ENCODE measurements at regions not wholly inside any gene's neighbourhood (a gene's known extent, or its start where the extent isn't known, plus 50 kb on each side); places are given as distances from the start of the nearest gene placed in this dataset.
"Not testable (repeated sequence)": the region's sequence is repeated elsewhere in the genome, so short reads cannot be mapped to it uniquely, and the experiment has no call there.

- Histone ChIP-seq H3K4me1 (no peaks in the 10 kb centered on the region), H3K27me3 (no peaks in the 10 kb centered on the region), H3K36me3 (no peaks in the 10 kb centered on the region), H3K9me3 (peaks cover 3% of the 10 kb centered on the region), H3K4me3 (no peak overlapping the region), H3K27ac (no peak overlapping the region)
- no peak for DNase-seq (ENCODE audit: extremely low spot score in 2 of 2)
- no peak for TF ChIP-seq POLR2A (IDR thresholded peaks at IDR 0.05)
- TF ChIP-seq CTCF (IDR thresholded peaks at IDR 0.05), result no peak
- TF ChIP-seq POLR2AphosphoS5 (IDR thresholded peaks at IDR 0.05; ENCODE audit: insufficient read depth in 1 of 2, low read depth in 1 of 2), result no peak
- intact Hi-C loops (cut with DNase I), result no loop called here
Observed at GRCh38 chr18:71362140-71362539, 1073.3 kb downstream of the SOCS6 start.

- H3K9me3 ChIP-seq; H3K27ac ChIP-seq; H3K36me3 ChIP-seq; intact Hi-C loops (cut with DNase I); H3K4me1 ChIP-seq; DNase-seq (ENCODE audit: extremely low spot score in 2 of 2); H3K4me3 ChIP-seq; H3K27me3 ChIP-seq: not testable (repeated sequence)
Observed at GRCh38 chr18:71355599-71355998, 1066.8 kb downstream of the SOCS6 start.

- no peaks in the 10 kb centered on the region for H3K36me3 ChIP-seq
- H3K27me3 ChIP-seq, result no peaks in the 10 kb centered on the region
- DNase-seq (ENCODE audit: extremely low spot score in 2 of 2), result no peak
- TF ChIP-seq CTCF (IDR thresholded peaks at IDR 0.05), result no peak
- TF ChIP-seq POLR2A (IDR thresholded peaks at IDR 0.05), result no peak
- TF ChIP-seq POLR2AphosphoS5 (IDR thresholded peaks at IDR 0.05; ENCODE audit: insufficient read depth in 1 of 2, low read depth in 1 of 2), result no peak
- H3K9me3 ChIP-seq, result no peaks in the 10 kb centered on the region
- intact Hi-C loops (cut with DNase I), result no loop called here
- H3K27ac ChIP-seq, result no peak overlapping the region
- no peak overlapping the region for H3K4me3 ChIP-seq
- H3K4me1 ChIP-seq, result no peaks in the 10 kb centered on the region
Observed at GRCh38 chr18:71352618-71353017, 1063.8 kb downstream of the SOCS6 start.

GRCh38 chr18:71336576-71337210 is 1047.8 kb downstream of the SOCS6 start:
- Histone ChIP-seq H3K4me3 (no peak overlapping the region), H3K4me1 (no peaks in the 10 kb centered on the region), H3K36me3 (no peaks in the 10 kb centered on the region), H3K9me3 (no peaks in the 10 kb centered on the region), H3K27ac (no peak overlapping the region), H3K27me3 (no peaks in the 10 kb centered on the region)
- no peak for DNase-seq (ENCODE audit: extremely low spot score in 2 of 2)
- intact Hi-C loops (cut with DNase I), result no loop called here
- TF ChIP-seq POLR2A (IDR thresholded peaks at IDR 0.05), result no peak
- TF ChIP-seq POLR2AphosphoS5 (IDR thresholded peaks at IDR 0.05; ENCODE audit: insufficient read depth in 1 of 2, low read depth in 1 of 2), result no peak
- TF ChIP-seq CTCF (IDR thresholded peaks at IDR 0.05), result no peak

- no peaks in the 10 kb centered on the region for H3K36me3 ChIP-seq
- no peaks in the 10 kb centered on the region for H3K4me1 ChIP-seq
- no peaks in the 10 kb centered on the region for H3K9me3 ChIP-seq
- DNase-seq (ENCODE audit: extremely low spot score in 2 of 2), result no peak
- intact Hi-C loops (cut with DNase I), result no loop called here
- no peak for TF ChIP-seq CTCF (IDR thresholded peaks at IDR 0.05)
- TF ChIP-seq POLR2AphosphoS5 (IDR thresholded peaks at IDR 0.05; ENCODE audit: insufficient read depth in 1 of 2, low read depth in 1 of 2), result no peak
- no peak for TF ChIP-seq POLR2A (IDR thresholded peaks at IDR 0.05)
- H3K27me3 ChIP-seq, result no peaks in the 10 kb centered on the region
- no peak overlapping the region for H3K27ac ChIP-seq
- H3K4me3 ChIP-seq, result no peak overlapping the region
Observed at GRCh38 chr18:71329563-71329962, 1040.7 kb downstream of the SOCS6 start.
